Suprapubic skin (tissue), 4 donors: ENCODE measurements at regions not wholly inside any gene's neighbourhood (a gene's known extent, or its start where the extent isn't known, plus 50 kb on each side); places are given as distances from the start of the nearest gene placed in this dataset.

Experiments used
- DNase-seq, 2 donors: peaks; one replicate each; pipeline ENCODE4 v3.0.0-alpha.2; 2019; ENCODE audit warnings: low spot score in 2 of 2
- H3K27ac ChIP-seq: fragments of 200-600 bp; sonication (generic); one replicate; pipeline ENCODE4 v1.5.1; 2019
- H3K27me3 ChIP-seq: fragments of 200-600 bp; sonication (generic); one replicate; pipeline ENCODE4 v1.5.1; 2019
- H3K36me3 ChIP-seq: fragments of 200-600 bp; sonication (generic); one replicate; pipeline ENCODE4 v1.5.1; 2019
- H3K4me1 ChIP-seq: fragments of 200-600 bp; sonication (generic); one replicate; pipeline ENCODE4 v1.5.1; 2019
- H3K4me3 ChIP-seq: fragments of 200-600 bp; sonication (generic); one replicate; pipeline ENCODE4 v1.5.1; 2019; ENCODE audit warnings: mild to moderate bottlenecking
- H3K9me3 ChIP-seq: fragments of 200-600 bp; sonication (generic); one replicate; pipeline ENCODE4 v1.5.1; 2019
- CTCF ChIP-seq, 2 donors: fragments of 200-600 bp in 1 of 2; fragments of 450-650 bp in 1 of 2; sonication (generic) in 1 of 2; IDR thresholded peaks; one replicate each; pipeline ENCODE4 v1.5.1; 2016 to 2019; ENCODE audit warnings: antibody characterized with exemption in 2 of 2, mild to moderate bottlenecking in 1 of 2, moderate library complexity in 1 of 2
- EP300 ChIP-seq: sonication (generic); formaldehyde crosslinking; IDR thresholded peaks from one replicate; pipeline ENCODE4 v1.6.1; 2017; ENCODE audit warnings: antibody characterized with exemption
- POLR2A ChIP-seq, 2 donors: fragments of 450-650 bp; IDR thresholded peaks; one replicate each; pipeline ENCODE4 v1.6.1; 2017; ENCODE audit warnings: antibody characterized with exemption in 2 of 2, mild to moderate bottlenecking in 2 of 2, moderate library complexity in 2 of 2
- POLR2AphosphoS5 ChIP-seq, 3 donors: sonication (generic); formaldehyde crosslinking; IDR thresholded peaks; one replicate each; pipeline ENCODE4 v1.6.1; 2017; ENCODE audit warnings: antibody characterized with exemption in 3 of 3
- WGBS: methylation state at CpG from one replicate; pipeline ENCODE4 v1.1.5; 2018; 5-methylcytosine and 5-hydroxymethylcytosine counted together

DNA sequence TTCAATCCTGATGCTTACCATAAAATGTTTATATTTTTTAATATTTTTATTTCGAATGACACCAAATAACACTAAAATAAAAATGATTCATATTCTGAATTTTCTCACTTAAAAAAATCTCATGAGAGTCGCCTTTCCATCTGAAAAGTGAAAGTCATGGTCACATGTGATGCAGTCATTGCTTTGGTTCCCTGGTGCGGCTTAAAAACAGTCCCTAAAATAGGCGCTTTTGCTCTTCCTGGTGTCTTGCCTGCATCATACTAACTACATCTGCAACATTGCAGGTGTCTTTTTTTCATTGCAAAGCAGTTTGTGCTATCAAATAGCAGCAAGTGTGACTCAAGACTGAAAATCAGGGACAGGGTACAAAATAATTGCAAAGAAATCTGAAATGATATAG is 185.2 kb upstream of the NREP start:
- no peak overlapping the region for H3K4me3 ChIP-seq
- TF ChIP-seq POLR2A (IDR thresholded peaks at IDR 0.05) (no peak), CTCF (IDR thresholded peaks at IDR 0.05) (no peak), EP300 (no peak), POLR2AphosphoS5 (IDR thresholded peaks at IDR 0.05) (no peak)

DNA sequence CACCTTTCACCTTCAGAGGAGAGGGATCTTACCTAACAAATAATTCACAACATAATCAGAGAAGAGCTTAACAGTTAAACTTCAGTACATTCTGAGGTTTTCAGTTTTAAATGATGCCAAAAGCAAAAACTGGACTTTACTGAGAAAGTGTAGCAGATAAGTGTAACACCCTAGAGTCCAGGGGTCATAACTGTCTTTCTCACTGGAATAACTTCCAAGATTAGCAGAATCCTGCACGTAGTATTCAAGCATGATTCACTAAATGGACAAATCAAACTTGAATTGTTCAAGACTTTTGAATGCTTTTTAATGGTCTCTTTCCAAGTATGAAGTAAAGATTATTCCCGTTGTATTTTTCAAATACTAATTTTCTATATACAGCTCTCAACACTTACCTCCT is 180.1 kb upstream of the NREP start:
- Histone ChIP-seq H3K4me3 (no peak overlapping the region), H3K4me1 (peaks cover 4% of the 10 kb centered on the region), H3K9me3 (no peaks in the 10 kb centered on the region), H3K36me3 (no peaks in the 10 kb centered on the region), H3K27ac (no peak overlapping the region), H3K27me3 (no peaks in the 10 kb centered on the region)
- DNase-seq, result no peak
- 57% methylated on average over 2 of the region's 2 CpGs for WGBS
- no peak for TF ChIP-seq POLR2AphosphoS5 (IDR thresholded peaks at IDR 0.05)
- no peak for TF ChIP-seq EP300

More for the DNA sequence above, 185.2 kb upstream of the NREP start:
- H3K36me3 ChIP-seq, result no peaks in the 10 kb centered on the region
- no peaks in the 10 kb centered on the region for H3K4me1 ChIP-seq
- no peak for DNase-seq
- no peaks in the 10 kb centered on the region for H3K27me3 ChIP-seq
- WGBS, result 82% methylated on average over 4 of the region's 4 CpGs
- H3K27ac ChIP-seq, result no peak overlapping the region
- H3K9me3 ChIP-seq, result no peaks in the 10 kb centered on the region

DNA sequence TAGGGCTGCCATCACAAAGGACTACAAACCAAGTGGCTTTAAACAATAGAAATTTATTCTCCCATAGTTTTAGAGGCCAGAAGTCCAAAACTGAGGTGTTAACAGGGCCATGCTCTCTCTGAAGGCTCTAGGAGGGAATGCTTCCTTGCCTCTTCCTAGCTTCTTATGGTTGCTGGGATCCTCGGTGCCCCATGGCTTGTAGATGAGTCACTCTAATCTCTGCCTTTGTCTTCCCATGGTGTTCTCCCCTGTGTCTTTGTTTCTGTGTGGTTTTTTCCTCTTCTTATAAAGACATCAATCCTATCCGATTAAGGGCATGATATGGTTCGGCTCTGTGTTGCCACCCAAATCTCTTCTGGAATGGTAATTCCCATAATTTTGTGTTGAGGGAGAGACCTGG is 178.8 kb upstream of the NREP start:
- H3K9me3 ChIP-seq, result no peaks in the 10 kb centered on the region
- WGBS, result 92% methylated on average over 3 of the region's 3 CpGs
- H3K4me3 ChIP-seq, result no peak overlapping the region
- no peak for TF ChIP-seq EP300
- no peak for TF ChIP-seq CTCF (IDR thresholded peaks at IDR 0.05)
- TF ChIP-seq POLR2A (IDR thresholded peaks at IDR 0.05), result no peak
- TF ChIP-seq POLR2AphosphoS5 (IDR thresholded peaks at IDR 0.05), result no peak
- H3K4me1 ChIP-seq, result peaks cover 4% of the 10 kb centered on the region
- no peaks in the 10 kb centered on the region for H3K36me3 ChIP-seq
- H3K27ac ChIP-seq, result no peak overlapping the region
- H3K27me3 ChIP-seq, result no peaks in the 10 kb centered on the region
- no peak for DNase-seq

- no peaks in the 10 kb centered on the region for H3K27me3 ChIP-seq
- no peaks in the 10 kb centered on the region for H3K36me3 ChIP-seq
- TF ChIP-seq POLR2AphosphoS5 (IDR thresholded peaks at IDR 0.05), result no peak
- DNase-seq, result no peak
- no peak overlapping the region for H3K4me3 ChIP-seq
- peaks cover 4% of the 10 kb centered on the region for H3K4me1 ChIP-seq
- WGBS, result 75% methylated on average over 1 of the region's 1 CpG
- H3K27ac ChIP-seq, result no peak overlapping the region
- H3K9me3 ChIP-seq, result no peaks in the 10 kb centered on the region
Observed at GRCh38 chr5:111935009-111935408, 178.0 kb upstream of the NREP start.

DNA sequence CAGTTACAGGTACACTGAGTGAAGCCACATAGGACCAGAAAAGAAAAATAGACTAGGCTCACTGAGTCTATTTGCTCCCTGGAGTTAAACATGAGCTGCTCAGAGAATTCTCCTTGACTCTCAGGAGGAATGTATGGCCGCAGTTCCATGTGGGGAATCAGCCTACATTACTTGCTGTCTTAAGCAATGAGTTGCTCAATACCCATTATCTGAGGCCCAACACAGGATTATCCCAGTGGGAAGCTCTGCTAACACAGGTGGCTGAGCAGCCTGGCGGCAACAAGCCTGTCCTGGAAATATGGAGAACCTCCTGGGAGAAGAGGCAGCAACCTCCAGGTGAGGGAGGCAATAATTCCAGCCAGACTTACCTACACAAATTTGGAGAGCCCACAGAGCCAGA is 177.5 kb upstream of the NREP start:
- Histone ChIP-seq H3K4me3 (no peak overlapping the region), H3K27ac (no peak overlapping the region), H3K36me3 (no peaks in the 10 kb centered on the region), H3K4me1 (peaks cover 4% of the 10 kb centered on the region), H3K27me3 (no peaks in the 10 kb centered on the region), H3K9me3 (no peaks in the 10 kb centered on the region)
- TF ChIP-seq CTCF (IDR thresholded peaks at IDR 0.05) (no peak), EP300 (no peak), POLR2AphosphoS5 (IDR thresholded peaks at IDR 0.05) (no peak), POLR2A (IDR thresholded peaks at IDR 0.05) (no peak)
- 97% methylated on average over 2 of the region's 2 CpGs for WGBS
- DNase-seq, result no peak

DNA sequence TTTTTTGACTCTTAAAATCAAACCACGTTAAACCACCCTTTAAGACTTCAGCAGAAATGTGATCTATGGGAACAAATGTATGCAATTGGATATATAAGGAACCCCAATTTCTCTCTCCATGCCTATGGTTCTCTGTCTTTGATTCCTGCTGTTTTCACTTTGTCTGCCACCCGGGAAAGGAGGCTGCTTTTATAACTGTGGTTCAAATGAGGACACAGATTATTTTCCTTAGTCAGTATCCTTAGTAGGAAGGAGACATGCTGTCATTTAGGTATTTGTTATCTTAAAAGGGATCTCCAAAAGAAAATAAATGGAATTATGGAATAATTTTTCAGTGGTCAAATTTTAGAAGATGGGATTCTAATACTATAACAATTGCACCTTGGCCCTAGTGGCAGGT is 176.1 kb upstream of the NREP start:
- H3K36me3 ChIP-seq, result no peaks in the 10 kb centered on the region
- no peaks in the 10 kb centered on the region for H3K9me3 ChIP-seq
- no peak for TF ChIP-seq POLR2A (IDR thresholded peaks at IDR 0.05)
- TF ChIP-seq EP300, result no peak
- no peak for TF ChIP-seq CTCF (IDR thresholded peaks at IDR 0.05)
- TF ChIP-seq POLR2AphosphoS5 (IDR thresholded peaks at IDR 0.05), result no peak
- no peak for DNase-seq
- peaks cover 4% of the 10 kb centered on the region for H3K4me1 ChIP-seq
- H3K27me3 ChIP-seq, result no peaks in the 10 kb centered on the region
- no peak overlapping the region for H3K27ac ChIP-seq
- 29% methylated on average over 2 of the region's 2 CpGs for WGBS
- H3K4me3 ChIP-seq, result no peak overlapping the region
